HG03159 (cell line): ENCODE measurements at regions not wholly inside any gene's neighbourhood (a gene's known extent, or its start where the extent isn't known, plus 50 kb on each side); places are given as distances from the start of the nearest gene placed in this dataset.
"Not testable (repeated sequence)": the region's sequence is repeated elsewhere in the genome, so short reads cannot be mapped to it uniquely, and the experiment has no call there.

Experiments used
- ATAC-seq: cut with Tn5 transposase; IDR thresholded peaks from one replicate; pipeline ENCODE4 v1.9.1; 2021; ENCODE audit warnings: mild to moderate bottlenecking, moderate library complexity; ENCODE audit not compliant: unreplicated experiment

- no peak for ATAC-seq
These were observed 50.6 kb upstream of the SLC44A3 start for GRCh38 chr1:94769551-94769950.

DNA sequence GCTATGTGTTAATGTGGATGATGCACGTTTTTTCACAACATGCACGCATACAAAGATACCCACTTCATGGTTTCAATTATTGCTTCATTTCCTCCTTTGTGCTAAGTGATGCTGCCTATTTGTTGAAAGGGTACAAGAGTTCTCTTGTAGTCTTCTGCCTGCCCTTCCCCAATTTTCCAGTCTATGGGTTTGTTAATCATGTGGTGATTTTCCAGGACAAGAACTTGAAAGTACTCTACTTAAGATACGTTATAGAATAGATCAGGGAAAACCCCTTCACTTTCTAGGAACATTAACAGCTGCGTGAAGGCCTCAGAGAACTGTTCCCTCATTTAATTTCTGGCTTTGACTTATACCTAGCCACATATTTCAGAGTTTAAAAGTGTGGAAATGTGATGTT lies 52.1 kb upstream of the SLC44A3 start:
- no peak for ATAC-seq

GRCh38 chr1:94765958-94766357 lies 54.2 kb upstream of the SLC44A3 start:
- ATAC-seq: no peak

GRCh38 chr1:94759188-94759587 lies 61.0 kb upstream of the SLC44A3 start:
- ATAC-seq: no peak

DNA sequence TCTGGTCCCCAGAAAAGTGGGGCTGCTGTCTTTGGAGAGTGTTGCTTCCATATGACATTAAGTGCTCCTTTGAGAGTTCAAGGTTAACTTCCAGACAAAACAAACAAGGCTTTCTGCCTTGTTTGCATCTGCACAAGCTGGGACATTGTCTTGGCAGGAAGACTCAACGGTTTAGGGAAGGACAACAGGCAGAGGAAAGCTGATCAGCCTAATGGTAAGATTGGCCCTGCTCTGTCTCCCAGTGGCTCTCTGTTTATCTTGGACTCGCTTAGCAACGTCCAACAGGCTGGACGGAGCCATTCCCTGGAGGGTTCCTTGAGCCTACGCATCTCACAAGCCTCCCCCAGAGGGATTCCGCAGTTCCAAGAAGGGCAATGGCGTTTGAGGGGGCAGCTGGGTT lies 62.2 kb upstream of the SLC44A3 start:
- no peak for ATAC-seq

- ATAC-seq: no peak
These were observed 64.5 kb upstream of the SLC44A3 start for GRCh38 chr1:94755675-94756074.

DNA sequence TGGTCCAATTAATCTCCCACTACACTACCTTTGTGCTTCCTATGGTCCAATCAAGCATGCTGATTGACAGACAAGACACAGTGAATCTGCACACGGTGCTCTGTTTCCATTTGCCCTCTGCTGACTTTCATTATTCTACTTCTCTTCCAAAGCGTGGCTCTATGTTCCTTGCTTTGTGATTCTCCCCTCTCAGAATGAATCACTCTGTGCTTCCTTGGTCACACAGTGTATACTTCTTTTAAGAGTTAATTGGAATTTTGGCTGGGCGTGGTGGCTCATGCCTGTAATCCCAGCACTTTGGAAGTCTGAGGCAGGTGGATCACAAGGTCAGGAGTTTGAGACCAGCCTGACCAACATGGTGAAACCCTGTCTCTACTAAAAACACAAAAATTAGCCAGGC lies 65.1 kb upstream of the SLC44A3 start:
- ATAC-seq: not testable (repeated sequence)

- no peak for ATAC-seq
These were observed 65.6 kb upstream of the SLC44A3 start for GRCh38 chr1:94754570-94754969.

DNA sequence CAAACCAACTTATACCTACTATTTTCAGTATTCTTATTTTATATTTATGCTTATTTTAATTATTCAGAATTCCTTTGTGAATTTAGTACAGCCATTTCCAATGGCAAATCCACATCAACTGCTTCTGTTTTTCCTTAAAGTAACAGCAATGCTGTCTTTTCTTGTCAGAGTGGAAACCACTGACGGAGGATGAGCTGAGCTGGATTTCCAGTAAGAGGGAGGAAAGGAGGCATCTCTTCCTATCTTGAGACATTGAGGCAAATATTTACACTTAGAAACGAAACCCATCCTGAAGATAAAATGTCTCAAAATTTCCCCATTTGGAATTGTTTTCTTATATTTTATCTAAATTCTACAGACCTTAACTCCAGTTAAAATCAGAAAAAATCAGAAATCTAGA lies 66.1 kb upstream of the SLC44A3 start:
- ATAC-seq: no peak

DNA sequence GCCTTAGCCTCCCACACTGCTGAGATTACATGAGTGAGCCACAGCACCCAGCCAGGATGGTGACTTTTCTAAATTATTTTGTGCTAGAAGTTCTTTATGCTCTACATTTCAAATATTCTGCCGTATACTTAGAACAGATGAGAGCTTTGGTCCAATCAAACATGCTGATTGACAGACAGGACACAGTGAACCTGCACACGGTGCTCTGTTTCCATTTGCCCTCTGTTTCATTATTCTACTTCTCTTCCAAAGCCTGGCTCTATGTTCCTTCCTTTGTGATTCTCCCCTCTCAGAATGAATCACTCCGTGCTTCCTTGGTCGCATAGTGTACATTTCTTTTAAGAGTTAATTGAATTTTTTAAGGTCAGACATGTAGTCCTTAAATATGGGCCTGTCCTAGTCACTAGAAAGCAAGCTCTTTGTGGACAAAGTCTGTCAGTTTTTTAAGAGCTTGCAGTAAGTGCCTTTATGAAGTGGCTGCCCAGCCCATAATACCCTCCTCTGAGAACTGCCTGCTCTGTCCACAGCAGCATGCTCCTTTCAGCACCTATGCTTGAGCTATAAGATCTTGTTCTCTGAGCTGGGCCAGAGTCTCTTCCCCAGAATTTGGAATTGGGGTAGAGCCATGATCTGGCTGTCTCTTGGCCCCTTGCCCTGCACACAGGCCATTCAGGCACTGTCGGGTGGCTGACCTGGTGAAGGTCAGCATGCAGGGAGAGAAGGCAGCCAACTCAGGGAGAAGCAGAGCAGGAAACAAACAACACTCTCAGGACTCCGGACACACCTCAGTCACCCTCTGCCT lies 66.8 kb upstream of the SLC44A3 start:
- ATAC-seq: no peak

DNA sequence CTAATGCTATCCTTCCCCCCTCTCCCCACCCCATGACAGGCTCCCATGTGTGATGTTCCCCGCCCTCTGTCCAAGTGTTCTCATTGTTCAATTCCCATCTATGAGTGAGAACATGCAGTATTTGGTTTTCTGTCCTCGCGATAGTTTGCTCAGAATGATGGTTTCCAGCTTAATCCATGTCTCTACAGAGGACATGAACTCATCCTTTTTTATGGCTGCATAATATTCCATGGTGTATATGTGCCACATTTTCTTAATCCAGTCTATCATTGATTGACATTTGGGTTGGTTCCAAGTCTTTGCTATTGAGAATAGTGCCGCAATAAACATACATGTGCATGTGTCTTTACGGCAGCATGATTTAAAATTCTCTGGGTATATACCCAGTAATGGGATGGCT lies 68.7 kb upstream of the SLC44A3 start:
- ATAC-seq: not testable (repeated sequence)

DNA sequence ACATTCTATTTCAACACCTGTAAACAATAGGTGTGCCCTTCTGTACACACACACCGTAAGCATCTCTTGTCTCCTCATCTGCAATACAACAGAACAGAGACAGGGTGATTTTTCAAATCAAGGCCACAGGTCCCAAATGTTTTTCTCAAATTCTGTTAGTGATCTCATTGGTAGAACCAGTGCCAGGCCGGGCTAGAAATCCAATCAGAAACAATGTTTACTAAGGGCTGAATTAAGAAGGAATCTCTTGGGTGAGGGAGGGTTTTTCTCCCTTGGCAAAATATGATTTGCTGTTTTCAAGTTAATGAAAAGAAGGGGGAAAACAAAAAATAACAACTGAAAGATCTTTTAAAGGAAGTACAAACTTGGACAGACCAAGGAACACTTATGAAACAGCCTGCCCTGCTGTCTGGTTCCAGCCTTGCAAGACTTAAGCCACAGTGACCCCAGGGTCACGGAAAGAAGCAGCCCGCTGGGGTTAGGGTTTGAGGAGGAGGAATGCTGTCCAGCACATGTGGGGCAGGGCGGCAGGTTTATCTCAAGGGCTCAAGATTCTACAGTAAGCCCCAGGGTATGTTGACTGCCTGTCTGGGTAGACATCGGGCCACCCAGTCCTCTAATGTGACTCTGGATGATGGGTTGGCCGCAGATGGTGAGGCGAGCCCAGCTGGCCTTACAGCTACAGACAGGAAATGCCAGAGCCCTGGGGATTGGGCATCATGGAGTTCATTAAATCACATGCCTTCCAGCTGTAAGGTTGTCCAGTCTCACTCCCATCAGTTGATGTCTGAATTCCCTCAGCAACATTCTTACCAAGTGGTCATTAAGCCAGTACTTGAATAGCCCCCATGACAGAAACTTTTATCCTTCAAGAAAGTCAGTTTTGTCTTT lies 73.3 kb upstream of the SLC44A3 start:
- ATAC-seq: no peak

DNA sequence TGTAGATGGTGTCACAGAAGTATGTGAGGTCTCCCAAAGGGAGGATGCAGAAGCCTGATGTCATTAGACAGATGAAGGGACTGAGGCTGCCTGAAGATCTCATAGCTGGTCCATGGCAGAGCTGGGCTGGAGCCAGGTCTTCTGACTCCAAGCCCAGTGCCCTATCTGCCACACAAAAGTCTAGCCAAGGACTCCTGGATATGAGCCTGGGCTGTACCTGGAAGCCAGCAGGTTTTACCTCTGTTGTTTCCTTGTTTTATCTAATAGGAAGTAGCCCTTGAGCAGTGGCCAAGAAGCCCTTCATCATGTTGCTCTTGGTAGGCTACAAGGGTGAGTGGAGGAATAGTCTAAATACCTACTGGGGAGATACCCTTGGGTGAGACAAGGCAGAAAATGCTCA lies 74.4 kb upstream of the SLC44A3 start:
- ATAC-seq: no peak

DNA sequence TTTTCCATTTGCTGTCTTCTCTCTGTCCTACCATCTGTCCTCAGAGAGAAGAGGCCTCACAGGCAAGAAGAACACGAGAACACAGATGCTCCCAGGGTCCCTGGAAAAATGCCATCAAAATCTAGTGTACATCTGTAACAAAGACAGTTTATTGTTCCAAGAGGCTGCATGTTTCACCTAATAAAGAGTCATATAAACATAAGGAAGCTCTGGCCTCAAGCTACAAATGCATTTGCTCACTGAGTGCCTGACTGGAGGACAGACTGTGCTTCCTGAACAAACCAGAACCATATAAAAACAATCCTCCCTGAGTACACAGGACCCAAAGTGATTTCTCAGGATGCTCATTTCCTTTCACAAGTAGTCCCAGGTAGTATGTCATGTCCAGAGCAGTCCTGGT lies 76.3 kb upstream of the SLC44A3 start:
- no peak for ATAC-seq

DNA sequence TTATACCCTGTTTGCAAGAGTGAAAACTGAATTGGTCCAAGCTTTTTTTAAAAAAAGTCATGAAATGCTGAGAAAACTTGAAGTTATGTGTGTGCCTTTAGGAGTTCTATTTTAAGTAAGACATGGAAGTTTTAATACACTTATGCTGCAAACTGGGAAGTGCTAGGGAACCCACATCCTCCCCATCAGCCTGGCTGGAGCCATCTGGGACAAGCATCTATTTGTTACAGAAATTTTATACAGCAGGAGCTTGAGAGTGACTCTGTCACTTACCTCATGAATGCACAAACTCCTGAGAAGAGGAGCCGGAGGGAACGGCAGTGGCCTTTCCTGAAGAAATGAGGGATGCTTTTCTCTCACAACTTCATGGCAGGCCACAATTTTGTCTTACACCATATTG lies 78.2 kb upstream of the SLC44A3 start:
- no peak for ATAC-seq

DNA sequence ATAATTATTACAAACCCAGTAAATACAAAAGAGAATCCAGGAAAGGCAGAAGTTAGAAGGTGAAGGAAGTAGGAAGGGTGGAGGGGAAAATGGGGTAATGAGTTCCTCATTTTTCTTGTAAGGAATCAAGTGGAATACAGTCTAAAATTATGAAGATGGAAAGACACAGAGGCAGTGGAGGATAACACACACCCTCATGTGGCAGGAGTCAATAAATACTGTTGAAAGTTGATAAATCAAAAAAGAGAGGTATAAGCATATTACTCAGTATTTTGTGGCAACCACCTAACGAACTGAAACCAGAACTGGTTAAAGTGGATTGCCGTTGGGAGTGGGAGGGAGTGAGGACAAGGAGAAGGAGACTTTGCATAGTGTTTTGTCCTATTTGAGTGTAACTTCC lies 78.6 kb upstream of the SLC44A3 start:
- no peak for ATAC-seq

DNA sequence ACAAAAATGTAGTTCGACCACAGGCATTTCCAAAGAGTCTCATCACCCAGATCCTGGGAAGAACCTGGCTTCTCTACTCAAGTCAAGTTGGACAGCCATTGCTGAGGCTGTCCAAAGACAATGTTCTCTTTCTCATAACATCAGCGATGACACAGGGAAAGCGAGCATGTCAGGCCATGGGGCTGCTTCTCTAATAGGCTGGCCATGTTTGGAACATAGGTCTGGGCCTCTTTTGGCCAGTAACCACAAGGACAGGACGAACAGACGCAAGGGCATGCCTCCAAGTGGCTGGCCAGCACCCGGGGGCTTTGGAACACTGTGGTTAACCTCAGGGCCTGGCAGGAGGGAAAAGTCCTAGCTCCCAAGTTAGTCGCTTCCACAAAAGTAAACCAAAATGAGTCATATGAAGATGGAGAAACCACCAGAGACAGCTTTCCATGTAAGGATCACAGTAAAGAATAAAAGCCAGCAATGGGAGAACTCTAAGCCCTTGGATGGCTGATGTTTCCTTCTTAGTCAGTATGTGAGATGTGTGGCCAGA lies 80.6 kb upstream of the SLC44A3 start:
- no peak for ATAC-seq

- ATAC-seq: no peak
These were observed 81.8 kb upstream of the SLC44A3 start for GRCh38 chr1:94738371-94738770.

DNA sequence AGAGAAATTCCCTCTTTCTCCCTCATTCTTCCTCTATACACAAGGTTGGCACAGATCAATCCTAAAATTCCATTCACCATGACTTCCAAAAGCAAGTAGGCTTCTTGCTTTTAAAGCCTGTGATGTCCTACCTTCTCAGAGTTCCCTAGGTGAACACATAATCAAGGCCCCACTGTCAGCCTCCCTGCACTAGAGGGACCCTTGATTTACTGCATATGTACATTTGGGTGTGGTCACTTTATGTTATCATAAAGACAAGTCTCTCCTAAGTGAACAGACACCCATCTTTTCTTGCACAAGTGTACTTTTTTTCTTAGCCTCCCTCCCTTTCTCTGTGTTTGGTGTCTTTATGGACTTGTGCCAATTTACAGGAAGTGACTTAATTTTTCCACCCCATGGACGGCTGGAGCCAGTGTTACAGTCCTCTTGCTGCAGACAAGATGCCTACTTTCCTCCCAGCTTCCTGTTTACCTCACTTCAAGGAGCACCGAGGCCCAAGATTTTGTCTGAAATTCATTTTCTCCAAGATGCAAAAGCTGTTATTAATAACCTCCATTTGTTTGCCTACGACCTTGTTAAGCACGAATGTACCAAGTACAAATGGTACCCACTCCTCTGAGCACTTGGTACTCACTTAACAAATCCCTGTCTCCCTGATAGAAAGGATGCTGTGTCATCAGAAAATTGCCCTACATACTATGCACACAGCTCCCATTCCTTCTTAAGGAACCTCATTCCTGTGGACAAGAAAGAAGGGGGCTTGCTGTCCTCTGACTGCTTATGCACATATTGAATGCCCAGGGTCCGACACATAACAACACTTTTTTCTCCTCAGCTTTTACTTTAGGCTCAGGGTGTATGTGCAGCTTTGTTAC lies 82.8 kb upstream of the SLC44A3 start:
- no peak for ATAC-seq

- ATAC-seq: no peak
These were observed 83.6 kb upstream of the SLC44A3 start for GRCh38 chr1:94736549-94736948.

DNA sequence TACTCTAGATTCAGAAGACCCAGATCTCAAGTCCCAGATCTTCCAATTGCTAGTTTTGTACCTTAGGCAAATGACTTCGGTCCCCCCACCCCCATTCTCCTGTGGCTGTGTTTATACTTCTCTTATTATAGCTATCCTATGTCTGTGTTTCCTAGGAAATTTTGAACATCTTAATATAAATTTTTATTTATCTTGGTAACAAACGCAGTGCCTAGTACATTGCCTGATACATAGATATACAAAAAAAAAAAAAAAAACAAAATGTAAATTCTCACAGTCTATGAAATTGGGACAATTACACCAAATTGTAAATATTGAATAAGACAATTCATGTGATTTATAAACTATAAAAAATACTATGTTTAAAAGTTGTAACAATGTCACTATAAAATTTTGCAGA lies 84.1 kb upstream of the SLC44A3 start:
- no peak for ATAC-seq
